ENCODE measurements at regions not wholly inside any gene's neighbourhood (a gene's known extent, or its start where the extent isn't known, plus 50 kb on each side); places are given as distances from the start of the nearest gene placed in this dataset.

GRCh38 chrX:69024931-69025330, 140.3 kb downstream of the PJA1 start:
- DNase-seq = no peak

GRCh38 chrX:69024161-69024736, 141.0 kb downstream of the PJA1 start:
- no peak for DNase-seq

GRCh38 chrX:69022430-69022829, 142.8 kb downstream of the PJA1 start:
- DNase-seq = no peak

GRCh38 chrX:69021141-69021960, 143.9 kb downstream of the PJA1 start:
- DNase-seq = no peak

- no peak for DNase-seq
These were observed 144.9 kb downstream of the PJA1 start for GRCh38 chrX:69020316-69020715.

- DNase-seq = no peak
These were observed 146.0 kb downstream of the PJA1 start for GRCh38 chrX:69019073-69019890.

GRCh38 chrX:69018416-69019072, 146.7 kb downstream of the PJA1 start:
- no peak for DNase-seq

GRCh38 chrX:69016293-69016941, 148.8 kb downstream of the PJA1 start:
- DNase-seq = no peak

- no peak for DNase-seq
These were observed 149.5 kb downstream of the PJA1 start for GRCh38 chrX:69015564-69016292.

- no peak for DNase-seq
These were observed 150.1 kb downstream of the PJA1 start for GRCh38 chrX:69015156-69015555.

- DNase-seq = no peak
These were observed 151.1 kb downstream of the PJA1 start for GRCh38 chrX:69014200-69014599.

GRCh38 chrX:69010339-69010738, 154.9 kb downstream of the PJA1 start:
- no peak for DNase-seq

GRCh38 chrX:69000877-69001276, 164.4 kb downstream of the PJA1 start:
- no peak for DNase-seq

- DNase-seq = no peak
These were observed 165.3 kb downstream of the PJA1 start for GRCh38 chrX:68999931-69000330.

- DNase-seq = no peak
These were observed 165.9 kb downstream of the PJA1 start for GRCh38 chrX:68999356-68999755.

- DNase-seq = no peak
These were observed 166.5 kb downstream of the PJA1 start for GRCh38 chrX:68998716-68999115.

- DNase-seq = no peak
These were observed 167.3 kb downstream of the PJA1 start for GRCh38 chrX:68997911-68998310.

GRCh38 chrX:68997511-68997910, 167.7 kb downstream of the PJA1 start:
- no peak for DNase-seq

GRCh38 chrX:68995780-68996551, 167.1 kb downstream of the EFNB1 start:
- no peak for DNase-seq

GRCh38 chrX:68995386-68995779, 166.6 kb downstream of the EFNB1 start:
- no peak for DNase-seq

- DNase-seq = no peak
These were observed 166.1 kb downstream of the EFNB1 start for GRCh38 chrX:68994891-68995255.

Measured in midbrain (tissue), 1 donor.